Activated T-helper 1 cell treated with anti-CD3 and anti-CD28 coated beads, Interleukin-12 subunit alpha, Interleukin-12 subunit beta, Interleukin-2, Interleukin-4 antibody, amounts not matched to agents 30 ng/mL and 10 ng/mL and 1 ng/mL, durations not matched to agents 14 hours and 24 hours and 36 hours (primary cell): ENCODE measurements at regions not wholly inside any gene's neighbourhood (a gene's known extent, or its start where the extent isn't known, plus 50 kb on each side); places are given as distances from the start of the nearest gene placed in this dataset.
"Not testable (repeated sequence)": the region's sequence is repeated elsewhere in the genome, so short reads cannot be mapped to it uniquely, and the experiment has no call there.

Experiments
- DNase-seq: peaks from one replicate; pipeline ENCODE4 v3.0.0; 2021; ENCODE audit warnings: low spot score
- H3K27ac Mint-ChIP-seq: one replicate; pipeline ENCODE4 v1.8.0; 2021; ENCODE audit warnings: mild to moderate bottlenecking, mixed read lengths
- H3K27me3 Mint-ChIP-seq: one replicate; pipeline ENCODE4 v1.8.0; 2022; ENCODE audit warnings: mild to moderate bottlenecking, moderate library complexity, mixed read lengths; ENCODE audit not compliant: insufficient read depth
- H3K36me3 Mint-ChIP-seq: one replicate; pipeline ENCODE4 v1.8.0; 2021; ENCODE audit warnings: low read depth, mixed read lengths
- H3K4me1 Mint-ChIP-seq: one replicate; pipeline ENCODE4 v1.8.0; 2021; ENCODE audit warnings: low read depth, mixed read lengths
- H3K4me3 Mint-ChIP-seq: one replicate; pipeline ENCODE4 v1.8.0; 2021; ENCODE audit warnings: mild to moderate bottlenecking, moderate library complexity, mixed read lengths
- H3K9me3 Mint-ChIP-seq: one replicate; pipeline ENCODE4 v1.8.0; 2021; ENCODE audit warnings: mixed read lengths
- intact Hi-C: fragments of 100-400 bp; cut with micrococcal nuclease; formaldehyde crosslinking; loops from one replicate; pipeline ENCODE4 v1.15.1; 2024

DNA sequence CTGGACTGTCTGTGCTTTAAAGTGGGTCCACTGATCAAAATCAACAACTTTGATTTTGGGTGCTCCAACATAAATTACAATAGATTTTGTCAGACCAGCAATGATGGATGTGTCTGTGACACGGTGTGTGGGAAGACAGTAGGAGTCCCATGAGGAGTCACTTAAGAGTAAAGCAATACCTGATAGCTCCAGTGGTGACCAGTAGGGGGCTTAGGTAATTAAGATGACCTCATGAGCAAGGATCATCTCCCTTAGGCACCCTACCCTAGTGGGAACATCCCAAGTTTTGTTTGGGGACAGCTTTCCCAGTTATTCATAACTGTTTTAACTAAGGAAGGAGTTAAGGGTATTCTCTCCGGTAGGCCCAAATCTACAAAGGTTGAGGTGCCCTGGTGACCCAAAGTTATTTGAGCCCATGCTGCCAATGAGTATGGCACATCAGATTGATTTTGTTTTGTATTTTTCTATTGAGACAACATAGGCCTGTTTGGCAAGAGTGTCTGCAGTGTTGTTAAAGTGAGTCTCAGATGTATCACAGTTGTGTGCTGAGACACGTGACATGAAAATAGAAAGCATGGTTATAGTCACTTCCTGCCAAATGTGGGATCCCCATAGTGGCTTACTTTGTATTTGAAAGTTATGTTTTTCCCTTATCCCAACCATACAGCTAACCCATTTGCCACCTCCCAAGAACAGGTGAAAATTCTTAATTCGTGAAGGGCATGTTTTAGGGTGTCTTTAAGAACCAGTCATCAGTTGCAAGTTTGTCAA lies 1337.6 kb upstream of the SLC39A10 start:
- Mint-ChIP-seq H3K9me3 (no peaks in the 10 kb centered on the region), H3K4me1 (no peaks in the 10 kb centered on the region), H3K27me3 (no peaks in the 10 kb centered on the region), H3K36me3 (no peaks in the 10 kb centered on the region), H3K4me3 (no peak overlapping the region), H3K27ac (no peak overlapping the region)
- intact Hi-C loops = loop anchor here (5.0 kb wide), 1 partner anchor 998 kb away; no protein-coding TSS in a partner anchor
- DNase-seq = no peak

DNA sequence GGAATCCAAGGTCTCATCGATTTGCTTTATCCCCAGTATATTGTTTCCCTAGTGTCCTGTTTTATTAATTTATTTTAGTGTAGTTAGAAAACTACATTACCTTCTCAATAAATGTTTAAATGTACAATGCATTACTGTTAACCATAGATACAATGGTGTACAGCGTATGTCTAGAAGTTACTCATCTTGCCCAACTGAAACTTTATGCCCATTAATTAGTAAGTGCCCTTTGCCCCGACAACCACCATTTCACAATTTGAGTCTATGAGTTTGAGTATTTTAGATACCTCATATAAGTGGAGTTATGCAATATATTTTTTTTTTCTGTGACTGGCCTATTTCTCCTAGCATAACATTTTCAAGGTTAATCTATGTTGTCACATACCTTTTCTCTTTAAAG lies 1343.0 kb upstream of the SLC39A10 start:
- no peak overlapping the region for H3K4me3 Mint-ChIP-seq
- H3K36me3 Mint-ChIP-seq = no peaks in the 10 kb centered on the region
- intact Hi-C loops = no loop called here
- no peaks in the 10 kb centered on the region for H3K27me3 Mint-ChIP-seq
- no peaks in the 10 kb centered on the region for H3K9me3 Mint-ChIP-seq
- DNase-seq = no peak
- H3K27ac Mint-ChIP-seq = no peak overlapping the region
- H3K4me1 Mint-ChIP-seq = no peaks in the 10 kb centered on the region

GRCh38 chr2:194304191-194304590 lies 1352.8 kb upstream of the SLC39A10 start:
- intact Hi-C loops = no loop called here
- no peaks in the 10 kb centered on the region for H3K9me3 Mint-ChIP-seq

GRCh38 chr2:194301946-194302345 lies 1355.1 kb upstream of the SLC39A10 start:
- DNase-seq = no peak
- no peaks in the 10 kb centered on the region for H3K27me3 Mint-ChIP-seq
- no peaks in the 10 kb centered on the region for H3K9me3 Mint-ChIP-seq
- no peaks in the 10 kb centered on the region for H3K36me3 Mint-ChIP-seq
- no peak overlapping the region for H3K27ac Mint-ChIP-seq
- H3K4me1 Mint-ChIP-seq = no peaks in the 10 kb centered on the region
- intact Hi-C loops = no loop called here
- no peak overlapping the region for H3K4me3 Mint-ChIP-seq

More at GRCh38 chr2:194304191-194304590, 1352.8 kb upstream of the SLC39A10 start:
- Mint-ChIP-seq H3K4me3 (no peak overlapping the region), H3K36me3 (no peaks in the 10 kb centered on the region), H3K4me1 (no peaks in the 10 kb centered on the region), H3K27ac (no peak overlapping the region), H3K27me3 (peaks cover 1% of the 10 kb centered on the region)
- no peak for DNase-seq

- H3K27ac Mint-ChIP-seq = no peak overlapping the region
- H3K27me3 Mint-ChIP-seq = no peaks in the 10 kb centered on the region
- no peaks in the 10 kb centered on the region for H3K36me3 Mint-ChIP-seq
- intact Hi-C loops = no loop called here
- no peaks in the 10 kb centered on the region for H3K9me3 Mint-ChIP-seq
- H3K4me1 Mint-ChIP-seq = no peaks in the 10 kb centered on the region
- no peak for DNase-seq
- H3K4me3 Mint-ChIP-seq = no peak overlapping the region
These were observed 1362.9 kb upstream of the SLC39A10 start for GRCh38 chr2:194294156-194294555.

- DNase-seq = no peak
- intact Hi-C loops = no loop called here
- H3K9me3 Mint-ChIP-seq = no peaks in the 10 kb centered on the region
- no peaks in the 10 kb centered on the region for H3K36me3 Mint-ChIP-seq
- no peak overlapping the region for H3K4me3 Mint-ChIP-seq
- no peak overlapping the region for H3K27ac Mint-ChIP-seq
- no peaks in the 10 kb centered on the region for H3K4me1 Mint-ChIP-seq
- no peaks in the 10 kb centered on the region for H3K27me3 Mint-ChIP-seq
These were observed 1365.9 kb upstream of the SLC39A10 start for GRCh38 chr2:194291104-194291503.

DNA sequence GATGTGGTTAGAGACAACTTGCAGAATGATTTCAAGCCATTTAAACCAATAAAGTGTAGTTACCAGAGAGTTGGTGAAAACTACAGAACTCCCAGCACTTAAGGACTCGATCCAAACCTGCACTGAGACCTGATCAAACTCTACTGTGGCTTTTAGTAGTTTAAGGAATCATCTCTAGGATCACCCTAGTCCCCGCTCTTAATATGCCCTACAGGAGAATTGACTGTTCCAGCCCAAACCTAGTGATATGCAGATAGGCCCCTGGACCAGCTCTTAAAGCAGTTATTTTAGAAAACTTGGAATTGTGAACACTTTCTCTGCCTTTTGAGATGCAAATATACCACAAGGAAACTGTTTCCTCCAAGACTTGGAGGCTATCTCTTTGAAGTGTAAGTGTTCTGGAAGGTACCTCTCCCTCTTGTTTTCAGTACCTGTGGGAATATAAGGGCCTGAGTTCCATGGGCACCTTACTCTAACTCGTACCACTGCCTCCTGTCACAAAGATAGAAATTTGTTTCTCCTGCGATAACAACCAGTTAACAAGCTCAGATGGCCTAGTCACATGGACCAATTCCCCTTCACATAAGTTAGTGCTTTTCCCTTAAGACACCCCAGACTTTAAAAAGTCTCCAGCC lies 1367.2 kb upstream of the SLC39A10 start:
- no peaks in the 10 kb centered on the region for H3K9me3 Mint-ChIP-seq
- no peaks in the 10 kb centered on the region for H3K36me3 Mint-ChIP-seq
- H3K4me3 Mint-ChIP-seq = no peak overlapping the region
- intact Hi-C loops = no loop called here
- no peak overlapping the region for H3K27ac Mint-ChIP-seq
- H3K27me3 Mint-ChIP-seq = no peaks in the 10 kb centered on the region
- no peaks in the 10 kb centered on the region for H3K4me1 Mint-ChIP-seq
- DNase-seq = no peak

DNA sequence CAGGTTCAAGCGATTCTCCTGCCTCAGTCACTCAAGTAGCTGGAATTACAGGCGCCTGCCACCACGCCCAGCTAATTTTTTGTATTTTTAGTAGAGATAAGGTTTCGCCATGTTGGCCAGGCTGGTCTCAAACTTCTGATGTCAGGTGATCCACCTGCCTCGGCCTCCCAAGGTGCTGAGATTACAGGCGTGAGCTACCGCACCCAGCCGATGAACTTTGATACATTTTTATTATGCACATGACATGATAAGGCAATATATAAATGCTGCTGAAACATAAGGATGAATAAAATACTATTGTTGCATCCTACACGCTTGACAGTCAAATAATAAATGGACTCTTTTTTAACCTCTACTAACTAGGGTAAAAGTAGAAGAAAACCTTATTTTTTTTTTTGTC lies 1380.4 kb upstream of the SLC39A10 start:
- not testable (repeated sequence) for H3K27me3 Mint-ChIP-seq, H3K36me3 Mint-ChIP-seq

DNA sequence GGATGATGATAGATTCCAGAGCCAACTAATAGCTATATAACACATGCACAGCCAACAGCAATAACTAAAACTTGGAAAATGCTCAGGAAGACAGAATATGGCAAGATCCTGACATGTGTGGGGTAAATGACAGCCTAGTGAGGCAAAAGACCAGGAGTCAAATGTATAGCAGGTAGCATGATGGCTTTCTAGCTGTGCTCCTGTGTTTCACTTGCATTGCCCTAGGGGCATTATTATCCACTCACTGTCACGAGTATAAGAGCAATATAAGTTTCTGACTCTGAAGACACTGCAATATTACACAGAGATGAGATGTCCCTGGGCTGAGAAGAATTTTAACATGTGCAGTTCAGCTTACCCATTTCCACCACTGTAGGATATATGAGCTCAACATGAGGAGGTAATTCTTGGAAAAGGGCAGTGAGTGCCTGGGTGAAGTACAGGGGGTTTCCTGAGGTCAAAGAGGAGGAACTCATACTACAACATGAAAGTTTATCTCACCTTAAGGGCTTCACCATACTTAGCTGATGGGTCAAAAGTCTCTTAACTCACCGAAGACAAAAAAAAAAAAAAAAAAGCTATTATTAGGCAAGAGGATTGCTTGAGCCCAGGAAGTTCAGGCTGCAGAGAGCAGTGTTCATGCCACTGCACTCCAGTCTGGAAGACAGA lies 1385.6 kb upstream of the SLC39A10 start:
- Mint-ChIP-seq H3K9me3 (no peaks in the 10 kb centered on the region), H3K36me3 (no peaks in the 10 kb centered on the region), H3K4me3 (no peak overlapping the region), H3K4me1 (no peaks in the 10 kb centered on the region), H3K27ac (no peak overlapping the region), H3K27me3 (no peaks in the 10 kb centered on the region)
- no peak for DNase-seq
- intact Hi-C loops = no loop called here

More for the DNA sequence above, 1380.4 kb upstream of the SLC39A10 start:
- DNase-seq, H3K27ac Mint-ChIP-seq, H3K4me3 Mint-ChIP-seq, H3K9me3 Mint-ChIP-seq, H3K4me1 Mint-ChIP-seq, intact Hi-C loops: not testable (repeated sequence)

DNA sequence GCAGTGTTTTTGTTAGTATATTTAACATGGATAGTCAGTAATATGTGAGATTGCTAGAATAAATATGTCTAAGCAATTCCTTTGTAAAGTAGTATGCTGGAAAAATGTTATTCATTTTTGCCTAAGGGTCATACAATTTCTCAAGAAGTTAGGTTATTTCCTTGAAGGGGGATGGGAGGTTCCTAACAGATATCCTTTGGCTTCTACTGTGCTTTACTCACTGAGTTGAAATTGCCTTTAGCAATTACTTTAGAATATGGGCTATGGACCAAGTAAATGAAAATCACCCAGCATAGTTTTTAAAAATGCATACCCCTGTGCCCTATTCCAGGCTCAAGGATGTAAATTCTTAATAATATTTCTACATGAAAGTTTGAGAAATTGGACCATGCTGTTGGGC lies 1386.4 kb upstream of the SLC39A10 start:
- H3K4me1 Mint-ChIP-seq = no peaks in the 10 kb centered on the region
- no peaks in the 10 kb centered on the region for H3K9me3 Mint-ChIP-seq
- no peak overlapping the region for H3K4me3 Mint-ChIP-seq
- no peaks in the 10 kb centered on the region for H3K36me3 Mint-ChIP-seq
- DNase-seq = no peak
- H3K27ac Mint-ChIP-seq = no peak overlapping the region
- intact Hi-C loops = no loop called here
- no peaks in the 10 kb centered on the region for H3K27me3 Mint-ChIP-seq

DNA sequence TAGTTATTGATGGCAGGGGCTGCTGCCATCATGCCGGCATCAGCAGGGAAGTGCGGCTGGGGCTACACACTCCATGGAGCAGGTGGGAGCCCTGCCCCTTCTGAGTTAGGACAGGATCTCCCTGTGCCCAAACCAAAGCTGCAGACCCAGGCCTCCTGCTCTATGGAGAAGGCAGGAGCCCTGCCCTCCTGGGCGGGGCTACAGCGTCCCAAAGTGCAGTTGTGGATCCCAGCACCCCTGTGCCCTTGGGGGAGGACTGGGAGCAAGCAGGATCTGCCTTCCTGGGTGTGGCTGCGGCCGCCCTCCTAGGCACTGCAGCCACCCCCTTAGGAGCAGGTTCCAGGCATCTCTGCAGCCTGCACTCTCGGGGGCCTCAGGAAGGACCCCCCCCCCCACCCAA lies 1392.4 kb upstream of the SLC39A10 start:
- intact Hi-C loops = no loop called here
- DNase-seq = no peak
- Mint-ChIP-seq H3K36me3 (no peaks in the 10 kb centered on the region), H3K4me3 (no peak overlapping the region), H3K27me3 (no peaks in the 10 kb centered on the region), H3K4me1 (no peaks in the 10 kb centered on the region), H3K27ac (no peak overlapping the region), H3K9me3 (no peaks in the 10 kb centered on the region)

DNA sequence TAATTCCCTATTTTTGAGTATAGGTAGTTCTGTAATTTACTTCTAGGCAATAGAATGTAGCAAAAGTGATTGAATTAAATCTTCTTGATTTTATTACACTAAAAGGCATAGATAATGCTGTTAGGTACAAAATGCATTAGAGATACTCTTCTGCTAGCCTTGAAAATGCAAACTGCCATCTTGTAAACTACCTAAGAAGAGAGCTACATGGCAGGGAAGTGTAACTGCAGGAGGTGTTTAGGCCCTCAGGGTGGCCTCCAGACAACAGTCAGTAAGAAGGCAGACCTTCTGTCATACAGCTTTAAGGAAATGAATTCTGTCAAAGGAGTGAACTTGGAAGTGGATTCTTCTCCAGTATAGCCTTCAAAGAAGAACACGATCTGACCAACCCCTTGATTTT lies 1396.8 kb upstream of the SLC39A10 start:
- intact Hi-C loops = no loop called here
- H3K27me3 Mint-ChIP-seq = no peaks in the 10 kb centered on the region

GRCh38 chr2:194257095-194257494 lies 1399.9 kb upstream of the SLC39A10 start:
- DNase-seq = no peak
- Mint-ChIP-seq H3K9me3 (no peaks in the 10 kb centered on the region), H3K27ac (no peak overlapping the region), H3K4me1 (no peaks in the 10 kb centered on the region), H3K4me3 (no peak overlapping the region), H3K36me3 (no peaks in the 10 kb centered on the region), H3K27me3 (no peaks in the 10 kb centered on the region)
- intact Hi-C loops = no loop called here

More for the DNA sequence above, 1396.8 kb upstream of the SLC39A10 start:
- no peaks in the 10 kb centered on the region for H3K4me1 Mint-ChIP-seq
- no peak overlapping the region for H3K27ac Mint-ChIP-seq
- DNase-seq = no peak
- H3K4me3 Mint-ChIP-seq = no peak overlapping the region
- H3K9me3 Mint-ChIP-seq = no peaks in the 10 kb centered on the region
- H3K36me3 Mint-ChIP-seq = no peaks in the 10 kb centered on the region
